ENCODE measurements at regions not wholly inside any gene's neighbourhood (a gene's known extent, or its start where the extent isn't known, plus 50 kb on each side); places are given as distances from the start of the nearest gene placed in this dataset.

DNA sequence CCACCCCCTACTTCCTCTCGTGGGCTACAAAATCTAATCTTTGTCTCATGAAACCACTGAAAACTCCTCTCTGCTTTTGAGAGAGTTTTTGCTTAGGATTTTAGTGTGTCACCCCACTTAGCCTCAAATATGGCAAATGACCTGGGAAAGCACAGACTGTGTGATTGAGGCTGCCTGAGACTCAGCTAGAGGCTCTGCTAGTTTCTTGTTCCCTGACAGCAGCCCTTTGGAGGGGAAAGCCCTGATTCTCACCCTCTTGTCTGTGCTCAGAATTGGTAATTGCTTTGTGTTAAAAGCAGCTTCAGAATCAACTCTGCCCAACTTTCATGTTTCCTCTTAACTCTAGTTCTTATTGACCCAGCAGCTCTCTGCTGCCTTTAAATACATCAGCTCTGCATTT, 85.6 kb upstream of the ZP4 start:
- in situ Hi-C loops (cut with MboI; ENCODE audit: low sequenced_read_pairs), result no loop called here
- H3K27me3 ChIP-seq (ENCODE audit: low read depth), result no peaks in the 10 kb centered on the region
- H3K4me1 ChIP-seq, result peaks cover 22% of the 10 kb centered on the region
- H3K36me3 ChIP-seq (replicated peaks), result no peaks in the 10 kb centered on the region
- no peaks in the 10 kb centered on the region for H3K9me3 ChIP-seq
- DNase-seq (ENCODE audit: low spot score in 2 of 2), result no peak
- no peak overlapping the region for H3K4me3 ChIP-seq

DNA sequence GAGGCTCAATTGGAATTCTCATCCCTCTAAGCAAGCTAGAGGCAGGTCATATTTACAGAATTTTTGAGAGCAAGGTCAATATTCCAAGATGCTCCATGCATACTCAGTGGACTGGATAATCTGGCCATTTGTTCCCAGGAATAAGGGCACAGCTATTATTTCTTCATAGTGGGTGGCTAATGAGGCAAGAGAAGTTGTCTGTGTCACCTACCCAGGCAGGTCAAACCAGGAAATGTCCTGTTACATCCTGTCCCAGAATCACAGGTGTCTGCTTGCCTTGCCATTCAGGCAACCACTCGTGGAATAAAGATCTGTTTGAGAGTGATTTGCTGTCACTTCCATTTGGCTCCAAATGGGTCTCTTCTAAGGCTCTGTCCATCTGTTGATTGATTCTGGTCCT, 85.2 kb upstream of the ZP4 start:
- H3K36me3 ChIP-seq (replicated peaks), result no peaks in the 10 kb centered on the region
- in situ Hi-C loops (cut with MboI; ENCODE audit: low sequenced_read_pairs), result no loop called here
- H3K4me1 ChIP-seq, result peaks cover 22% of the 10 kb centered on the region
- no peak overlapping the region for H3K4me3 ChIP-seq
- DNase-seq (ENCODE audit: low spot score in 2 of 2), result no peak
- no peaks in the 10 kb centered on the region for H3K27me3 ChIP-seq (ENCODE audit: low read depth)
- no peaks in the 10 kb centered on the region for H3K9me3 ChIP-seq

DNA sequence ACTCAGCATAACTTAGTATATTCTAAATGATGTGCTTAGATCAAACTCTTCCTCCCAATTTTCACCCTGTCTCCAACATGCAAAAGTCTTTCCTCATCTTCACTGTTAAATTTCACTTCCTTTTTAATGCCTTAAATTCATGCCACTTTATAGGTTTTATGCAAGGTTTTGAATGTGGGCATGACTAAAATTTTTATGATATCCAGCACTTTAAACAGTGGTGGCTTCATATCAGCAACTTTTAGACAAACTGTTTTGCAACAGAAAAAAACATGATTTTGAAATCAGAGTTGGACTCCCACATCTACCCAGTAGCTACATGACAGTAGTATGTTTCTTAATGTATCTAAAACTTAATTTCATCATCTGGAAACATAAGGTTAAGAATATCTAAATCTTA, 84.7 kb upstream of the ZP4 start:
- H3K4me3 ChIP-seq, result no peak overlapping the region
- H3K9me3 ChIP-seq, result no peaks in the 10 kb centered on the region
- in situ Hi-C loops (cut with MboI; ENCODE audit: low sequenced_read_pairs), result no loop called here
- H3K27me3 ChIP-seq (ENCODE audit: low read depth), result no peaks in the 10 kb centered on the region
- H3K4me1 ChIP-seq, result peaks cover 22% of the 10 kb centered on the region
- DNase-seq (ENCODE audit: low spot score in 2 of 2), result no peak
- H3K36me3 ChIP-seq (replicated peaks), result no peaks in the 10 kb centered on the region

DNA sequence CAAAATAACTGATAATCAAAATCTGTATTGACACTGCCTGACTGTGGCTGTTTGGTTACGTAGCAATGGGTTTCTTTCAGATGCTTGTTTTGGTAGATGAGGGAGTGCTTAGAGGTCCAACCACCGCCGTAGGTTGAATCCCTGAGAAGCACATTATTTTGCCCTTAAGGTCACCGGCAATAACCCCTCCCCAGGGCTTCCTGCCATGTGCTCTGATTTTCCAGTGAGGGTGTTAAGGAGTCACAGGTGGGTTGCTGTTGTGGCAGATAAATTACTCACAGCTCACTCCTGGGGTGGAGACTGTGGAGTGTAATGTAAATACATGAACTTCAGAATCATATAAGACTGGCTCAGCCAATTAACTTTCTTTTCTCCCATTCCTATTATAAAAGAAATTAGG, 81.5 kb upstream of the ZP4 start:
- in situ Hi-C loops (cut with MboI; ENCODE audit: low sequenced_read_pairs), result no loop called here
- Histone ChIP-seq H3K4me1 (peaks cover 11% of the 10 kb centered on the region), H3K27me3 (ENCODE audit: low read depth) (no peaks in the 10 kb centered on the region), H3K4me3 (no peak overlapping the region), H3K9me3 (no peaks in the 10 kb centered on the region), H3K36me3 (replicated peaks) (no peaks in the 10 kb centered on the region)
- DNase-seq (ENCODE audit: low spot score in 2 of 2), result no peak

DNA sequence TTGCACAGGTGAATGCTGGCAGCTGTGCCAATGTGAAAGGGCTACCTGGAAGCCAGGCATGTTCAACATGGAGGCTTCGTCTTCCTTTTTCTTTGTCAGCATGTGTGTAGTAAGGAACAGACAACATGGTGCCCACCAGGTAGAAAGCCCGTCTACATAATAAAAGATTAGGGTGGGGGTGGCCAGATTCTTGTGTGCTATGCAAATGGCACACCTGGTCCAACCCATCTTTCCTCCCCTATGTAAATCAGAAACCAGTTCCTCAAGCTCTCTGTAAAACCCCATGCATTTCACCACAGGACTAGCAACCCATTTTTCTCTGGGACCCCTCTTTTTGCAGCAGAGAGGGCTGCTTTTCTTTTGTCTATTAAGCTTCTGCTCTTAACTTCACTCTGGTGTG, 72.3 kb upstream of the ZP4 start:
- H3K9me3 ChIP-seq, result no peaks in the 10 kb centered on the region
- no peaks in the 10 kb centered on the region for H3K27me3 ChIP-seq (ENCODE audit: low read depth)
- H3K4me1 ChIP-seq, result peaks cover 2% of the 10 kb centered on the region; the same call in 1 of the 2 replicates
- in situ Hi-C loops (cut with MboI; ENCODE audit: low sequenced_read_pairs), result no loop called here
- no peak overlapping the region for H3K4me3 ChIP-seq
- no peaks in the 10 kb centered on the region for H3K36me3 ChIP-seq (replicated peaks)
- no peak for DNase-seq (ENCODE audit: low spot score in 2 of 2)

DNA sequence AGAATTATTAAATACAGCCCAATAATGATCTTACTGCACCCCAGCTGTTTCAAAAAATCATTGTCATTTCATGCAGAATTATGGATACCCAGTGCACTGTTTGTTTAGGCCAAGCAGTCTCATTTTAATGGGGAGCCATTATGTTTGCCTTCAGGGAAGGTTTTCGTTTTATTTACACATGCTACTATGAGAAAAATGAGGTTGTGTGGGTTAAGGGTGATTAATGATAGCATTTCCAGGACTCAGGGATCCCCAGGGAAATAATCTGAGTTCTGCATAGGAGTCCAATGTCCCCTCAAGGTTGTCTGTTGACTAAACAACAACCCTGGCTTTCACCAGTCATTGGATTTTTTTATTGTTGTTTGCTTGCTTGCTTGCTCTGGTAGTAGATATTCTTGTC, 71.0 kb upstream of the ZP4 start:
- Histone ChIP-seq H3K4me1 (peaks cover 2% of the 10 kb centered on the region; the same call in 1 of the 2 replicates), H3K36me3 (replicated peaks) (no peaks in the 10 kb centered on the region)

DNA sequence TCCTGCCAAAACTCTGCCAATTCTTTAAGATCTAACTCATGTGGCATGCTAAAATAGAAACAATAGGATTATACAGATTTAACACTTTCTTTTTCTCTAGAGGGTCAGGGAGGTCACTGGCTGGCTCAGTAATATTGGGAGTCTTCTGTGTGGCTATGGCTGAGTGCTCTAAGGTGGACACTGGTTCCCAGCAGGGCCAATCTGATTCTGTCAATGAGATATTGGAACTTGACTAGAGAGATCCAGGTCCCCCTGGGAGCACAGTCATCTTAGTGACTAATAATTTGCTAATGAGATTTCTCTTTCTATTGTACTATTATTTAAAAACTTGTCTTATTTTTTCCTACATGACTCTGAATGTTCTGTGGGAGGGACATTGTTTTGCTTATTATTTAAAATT, 69.1 kb upstream of the ZP4 start:
- no peak overlapping the region for H3K4me3 ChIP-seq
- no peaks in the 10 kb centered on the region for H3K36me3 ChIP-seq (replicated peaks)
- in situ Hi-C loops (cut with MboI; ENCODE audit: low sequenced_read_pairs), result no loop called here
- peaks cover 2% of the 10 kb centered on the region; the same call in 1 of the 2 replicates for H3K4me1 ChIP-seq
- H3K27me3 ChIP-seq (ENCODE audit: low read depth), result no peaks in the 10 kb centered on the region
- H3K9me3 ChIP-seq, result no peaks in the 10 kb centered on the region
- no peak for DNase-seq (ENCODE audit: low spot score in 2 of 2)

More for the DNA sequence above, 71.0 kb upstream of the ZP4 start:
- Histone ChIP-seq H3K4me3 (no peak overlapping the region), H3K27me3 (ENCODE audit: low read depth) (no peaks in the 10 kb centered on the region), H3K9me3 (no peaks in the 10 kb centered on the region)
- DNase-seq (ENCODE audit: low spot score in 2 of 2), result no peak
- in situ Hi-C loops (cut with MboI; ENCODE audit: low sequenced_read_pairs), result no loop called here

DNA sequence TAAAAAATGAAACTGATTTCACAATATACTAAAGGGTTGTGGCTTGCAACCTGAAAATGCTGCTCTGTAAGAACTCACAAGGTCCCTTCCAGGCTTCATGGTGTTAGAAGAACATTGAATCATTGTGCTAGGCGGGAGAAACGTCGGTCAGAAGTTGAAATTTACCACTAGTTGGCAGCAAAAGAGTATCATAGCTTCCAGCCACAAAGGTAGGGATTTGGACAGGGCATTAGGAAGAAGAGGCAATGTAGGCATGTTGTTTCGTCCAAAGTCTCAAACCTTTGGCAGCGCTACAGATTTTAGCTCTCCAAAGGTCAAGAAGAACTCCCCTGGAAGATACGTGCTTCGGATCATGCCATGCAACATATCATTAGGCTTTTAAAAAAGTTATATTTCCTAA, 62.5 kb upstream of the ZP4 start:
- no peak for DNase-seq (ENCODE audit: low spot score in 2 of 2)
- Histone ChIP-seq H3K4me1 (no peaks in the 10 kb centered on the region; the same call in 1 of the 2 replicates), H3K4me3 (no peak overlapping the region), H3K9me3 (no peaks in the 10 kb centered on the region), H3K27me3 (ENCODE audit: low read depth) (no peaks in the 10 kb centered on the region), H3K36me3 (replicated peaks) (no peaks in the 10 kb centered on the region)
- in situ Hi-C loops (cut with MboI; ENCODE audit: low sequenced_read_pairs), result no loop called here
